AG08395 (cell line): ENCODE measurements at regions not wholly inside any gene's neighbourhood (a gene's known extent, or its start where the extent isn't known, plus 50 kb on each side); places are given as distances from the start of the nearest gene placed in this dataset.

ENCODE experiments used
- DNase-seq: peaks from one replicate; pipeline ENCODE4 v3.0.0; 2012; ENCODE audit warnings: mixed read lengths, low spot score

- DNase-seq = no peak
Observed at GRCh38 chr12:114740448-114740847, 56.5 kb upstream of the TBX3 start.

GRCh38 chr12:114738460-114739184 is 54.6 kb upstream of the TBX3 start:
- no peak for DNase-seq

- no peak for DNase-seq
Observed at GRCh38 chr12:114735680-114736374, 51.9 kb upstream of the TBX3 start.

GRCh38 chr12:114735011-114735410 is 51.0 kb upstream of the TBX3 start:
- DNase-seq = no peak

- no peak for DNase-seq
Observed at GRCh38 chr12:114733919-114734318, 49.9 kb upstream of the TBX3 start.
